NCI-H69 (cell line): ENCODE measurements at regions not wholly inside any gene's neighbourhood (a gene's known extent, or its start where the extent isn't known, plus 50 kb on each side); places are given as distances from the start of the nearest gene placed in this dataset.

ENCODE experiments used
- DNase-seq: peaks from one replicate; lab custom pipeline; 2025; lab: John Stamatoyannopoulos, UW

DNA sequence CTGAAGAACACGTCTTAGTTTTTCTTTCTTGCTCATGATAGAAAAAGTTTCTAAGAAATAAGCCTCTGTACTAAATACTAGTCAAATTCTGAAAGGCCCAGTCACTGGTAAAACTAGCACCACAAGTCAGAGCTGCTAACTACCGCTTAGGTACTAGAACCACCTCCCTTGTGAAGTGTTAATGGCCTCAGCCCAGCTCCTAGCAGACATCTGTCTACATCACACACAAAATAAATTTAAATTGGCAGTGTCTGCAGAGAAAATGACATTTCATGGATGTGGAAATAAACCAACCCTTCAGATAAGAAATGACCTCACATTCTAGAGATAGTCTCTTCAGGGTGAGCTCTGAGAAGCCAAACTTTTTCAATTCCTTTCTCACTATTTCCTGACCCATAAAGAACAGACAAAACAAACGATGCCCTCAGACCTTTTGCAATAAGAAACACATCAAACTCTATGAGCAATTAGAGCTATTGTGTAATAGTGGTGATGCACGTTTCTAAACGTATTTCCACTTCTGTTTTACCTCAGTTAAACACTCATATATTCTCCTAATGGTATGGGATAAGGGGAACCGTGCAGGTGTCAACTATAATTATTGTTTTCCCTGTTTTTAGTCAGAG is 70.3 kb upstream of the DSG1 start:
- DNase-seq = no peak

DNA sequence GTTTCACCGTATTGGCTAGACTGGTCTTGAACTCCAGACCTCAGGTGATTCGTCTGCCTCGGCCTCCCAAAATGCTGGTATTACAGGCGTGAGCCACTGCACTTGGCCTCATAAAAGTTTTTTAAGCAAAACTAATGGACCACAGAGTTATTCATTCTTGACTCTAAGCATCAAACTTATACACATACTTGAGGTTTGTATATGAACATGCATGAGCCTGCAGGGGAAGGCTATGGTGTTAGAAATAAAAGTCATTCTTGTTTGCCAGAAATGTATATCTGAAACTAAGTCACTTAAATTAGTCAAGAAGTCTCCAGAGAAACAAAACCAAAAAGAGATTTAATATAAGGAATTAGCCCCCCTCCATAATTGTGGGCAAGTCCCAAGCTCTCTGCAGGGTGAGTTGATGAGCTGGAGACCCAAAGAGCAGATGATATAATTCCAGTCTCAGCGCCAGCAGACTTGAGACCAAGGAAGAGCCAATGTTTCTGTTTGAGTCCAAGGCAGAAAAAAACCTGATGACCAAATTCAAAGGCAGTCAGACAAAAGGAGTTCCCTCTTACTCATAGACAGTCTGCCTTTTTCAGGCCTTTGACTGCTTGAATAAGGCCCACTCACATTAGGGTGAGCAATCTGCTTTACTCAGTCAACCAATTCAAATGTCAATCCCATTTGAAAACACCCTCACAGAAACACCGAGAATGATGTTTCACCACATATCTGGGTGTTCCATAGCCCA is 69.0 kb upstream of the DSG1 start:
- no peak for DNase-seq

DNA sequence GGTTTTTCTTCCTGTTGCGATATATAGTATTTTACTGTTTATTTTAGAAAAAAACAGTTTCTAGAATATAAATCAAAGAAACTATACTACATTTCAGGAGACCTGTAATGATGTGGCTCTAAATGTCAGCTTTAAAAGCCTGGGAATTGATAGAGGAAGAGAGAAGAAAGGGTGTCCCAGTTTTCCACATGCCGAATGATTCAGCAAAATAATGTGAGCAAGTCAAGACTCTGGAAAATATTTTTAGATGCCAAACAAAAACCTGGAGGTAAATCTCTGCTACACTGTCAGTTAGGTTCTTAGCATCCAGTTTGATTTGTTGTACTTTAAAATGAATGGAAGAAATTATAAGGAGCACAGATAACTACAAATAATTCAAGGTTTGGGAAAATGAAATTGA is 67.1 kb upstream of the DSG1 start:
- no peak for DNase-seq

DNA sequence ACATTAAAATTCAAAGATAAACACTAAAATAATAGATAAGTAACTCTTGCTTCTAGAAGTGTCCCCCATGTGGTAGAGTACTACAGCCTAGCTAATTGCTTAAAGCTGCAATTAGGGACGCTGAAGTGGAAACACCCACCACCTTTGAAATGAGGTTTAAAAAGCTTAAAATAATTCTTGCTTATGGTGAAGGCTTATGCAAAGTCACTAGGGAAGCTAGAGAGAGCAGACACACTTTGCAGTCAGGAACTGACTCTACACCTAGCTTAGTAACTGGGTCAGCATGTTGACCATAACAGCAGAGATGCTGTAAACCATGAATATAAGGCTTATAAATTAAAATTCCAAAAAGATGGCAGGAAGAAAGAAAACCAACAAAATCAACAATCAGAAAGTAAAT is 65.4 kb upstream of the DSG1 start:
- no peak for DNase-seq

DNA sequence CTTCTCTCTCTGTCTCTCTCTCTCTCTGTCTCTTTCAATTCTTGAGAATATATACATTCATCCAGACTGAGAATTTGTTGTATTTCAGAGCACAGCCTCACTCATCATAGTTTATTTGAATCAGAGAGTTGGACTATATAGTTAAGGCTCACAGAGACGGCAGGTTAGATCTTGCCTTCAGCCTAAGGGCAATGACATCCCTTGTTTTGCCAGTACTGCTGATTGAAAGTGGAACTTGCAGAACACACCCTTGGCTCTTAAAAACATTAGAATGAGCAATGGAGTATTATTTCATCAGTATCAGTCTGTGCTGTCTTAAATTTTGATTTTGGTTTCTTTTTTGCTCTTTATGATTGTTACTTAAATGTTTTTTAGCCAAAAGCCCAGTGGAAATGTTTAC is 62.0 kb upstream of the DSG1 start:
- DNase-seq = no peak

DNA sequence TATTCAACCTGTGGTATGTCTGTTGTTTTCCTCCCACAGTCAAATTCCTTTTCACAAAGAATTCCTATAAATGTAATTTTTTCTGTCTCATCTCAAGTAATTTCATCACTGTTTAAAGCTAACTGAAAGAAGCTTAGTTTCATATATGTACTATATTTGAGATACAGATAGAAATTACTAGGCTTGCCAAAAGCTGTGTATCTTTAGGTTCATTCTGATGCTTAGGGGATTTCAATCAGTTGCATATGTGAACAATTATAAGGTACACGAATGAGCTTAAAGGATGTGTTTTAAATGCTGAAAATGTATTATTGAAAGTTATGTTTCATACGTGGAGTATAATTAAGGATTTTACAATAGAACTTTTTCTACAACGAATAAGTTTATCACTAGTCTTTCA is 59.2 kb upstream of the DSG1 start:
- DNase-seq = no peak

DNA sequence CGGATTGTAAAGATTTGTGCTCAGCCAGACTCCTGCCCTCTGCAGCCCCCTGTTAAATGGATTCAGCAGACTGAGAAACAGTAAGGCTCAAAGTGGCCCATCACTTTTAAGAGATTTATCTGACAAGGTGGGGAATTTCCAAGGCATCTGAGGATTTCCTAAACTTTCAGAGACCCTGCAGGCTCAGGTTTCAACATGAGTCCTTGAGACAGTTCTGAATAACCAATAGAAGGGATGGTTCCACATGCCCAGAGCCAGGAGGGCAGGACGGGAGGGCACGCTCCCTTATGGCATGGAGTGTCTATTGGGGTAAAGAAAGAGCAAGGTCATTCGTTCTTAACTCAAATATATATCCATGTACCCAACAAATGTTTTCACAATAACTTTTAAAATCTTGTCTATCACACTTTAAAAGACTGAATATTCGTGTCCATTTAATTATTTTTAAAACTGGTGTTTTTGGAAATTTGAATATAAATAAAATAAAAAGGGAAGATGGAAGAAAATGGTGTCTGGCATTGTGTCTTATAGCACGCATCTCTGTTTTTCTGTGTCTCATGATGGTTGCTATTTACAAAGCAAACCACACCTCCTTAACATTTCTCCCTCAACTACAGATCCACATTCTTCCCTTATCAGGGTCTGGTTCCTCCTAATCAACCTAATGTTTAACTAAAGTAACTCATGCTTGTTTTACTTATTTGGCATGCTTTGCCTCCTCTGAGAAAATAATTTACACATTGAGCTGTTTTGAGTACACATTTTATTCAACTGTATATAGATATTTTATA is 56.0 kb upstream of the DSG1 start:
- no peak for DNase-seq

DNA sequence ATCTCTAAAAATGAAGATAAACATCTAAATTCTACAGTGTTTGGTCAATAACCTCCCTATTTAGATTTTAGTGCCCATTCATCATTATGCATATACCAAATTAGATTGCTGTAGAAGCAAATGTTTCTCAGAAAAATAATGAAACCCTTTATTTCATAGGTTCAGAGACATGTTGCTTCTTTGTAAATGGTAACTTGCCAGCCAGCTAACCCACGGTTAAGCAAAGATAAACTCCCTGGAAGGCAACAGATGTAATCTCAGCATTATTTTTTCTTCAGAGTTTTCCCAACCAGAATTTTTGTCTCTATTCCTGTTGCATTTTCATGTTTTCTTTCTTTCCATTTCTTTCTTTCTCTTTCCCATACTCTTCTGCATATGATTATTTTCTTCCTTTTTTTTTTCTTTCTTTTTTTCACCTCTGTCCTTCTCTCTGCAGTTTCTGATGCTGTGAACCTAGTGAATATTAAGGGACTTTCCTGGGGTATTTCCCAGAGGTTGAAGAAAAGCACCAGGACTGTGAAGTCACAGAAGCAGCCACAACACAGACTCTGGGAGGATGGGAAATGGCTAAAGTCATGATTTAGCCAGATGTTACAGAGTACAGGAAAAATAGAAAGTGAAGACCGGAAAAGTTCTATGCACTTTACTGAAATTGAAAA is 50.0 kb upstream of the DSG1 start:
- no peak for DNase-seq
